Mesothelial cell of epicardium (in vitro differentiated cells): ENCODE measurements at regions not wholly inside any gene's neighbourhood (a gene's known extent, or its start where the extent isn't known, plus 50 kb on each side); places are given as distances from the start of the nearest gene placed in this dataset.
"Not testable (repeated sequence)": the region's sequence is repeated elsewhere in the genome, so short reads cannot be mapped to it uniquely, and the experiment has no call there.

ENCODE experiments used
- DNase-seq, 2 experiments: peaks; one replicate each; pipeline ENCODE4 v3.0.0; 2021; ENCODE audit warnings: low spot score in 2 of 2; ENCODE audit not compliant: unreplicated experiment in 2 of 2
- H3K27ac Mint-ChIP-seq: 2 replicates; pipeline ENCODE4 v1.8.0; 2021; ENCODE audit warnings: mixed read lengths
- H3K27me3 Mint-ChIP-seq: 2 replicates; pipeline ENCODE4 v1.8.0; 2021; ENCODE audit warnings: low read depth, mixed read lengths
- H3K36me3 Mint-ChIP-seq: 2 replicates; pipeline ENCODE4 v1.8.0; 2021; ENCODE audit warnings: mixed read lengths
- H3K4me1 Mint-ChIP-seq: 2 replicates; pipeline ENCODE4 v1.8.0; 2021; ENCODE audit warnings: mixed read lengths
- H3K4me3 Mint-ChIP-seq: 2 replicates; pipeline ENCODE4 v1.8.0; 2021; ENCODE audit warnings: mild to moderate bottlenecking, moderate library complexity, mixed read lengths
- H3K9me3 Mint-ChIP-seq: 2 replicates; pipeline ENCODE4 v1.8.0; 2021; ENCODE audit warnings: mixed read lengths
- CTCF ChIP-seq: fragments of 200-600 bp; sonication (generic); IDR thresholded peaks from one replicate; pipeline ENCODE4 v1.5.0; 2021; ENCODE audit warnings: antibody characterized with exemption; ENCODE audit not compliant: unreplicated experiment

GRCh38 chr3:144502402-144502801 is 530.8 kb downstream of the DIPK2A start:
- TF ChIP-seq CTCF = no peak
- H3K9me3 Mint-ChIP-seq = peaks cover 3% of the 10 kb centered on the region
- no peak for DNase-seq
- no peak overlapping the region for H3K4me3 Mint-ChIP-seq
- peaks cover 24% of the 10 kb centered on the region for H3K4me1 Mint-ChIP-seq
- no peaks in the 10 kb centered on the region for H3K36me3 Mint-ChIP-seq
- no peaks in the 10 kb centered on the region for H3K27me3 Mint-ChIP-seq
- no peak overlapping the region for H3K27ac Mint-ChIP-seq

GRCh38 chr3:144506375-144506774 is 534.8 kb downstream of the DIPK2A start:
- H3K36me3 Mint-ChIP-seq, H3K4me3 Mint-ChIP-seq, H3K27ac Mint-ChIP-seq, H3K27me3 Mint-ChIP-seq, H3K9me3 Mint-ChIP-seq, DNase-seq, H3K4me1 Mint-ChIP-seq: not testable (repeated sequence)

- DNase-seq = no peak
- TF ChIP-seq CTCF = no peak
- Mint-ChIP-seq H3K36me3 (no peaks in the 10 kb centered on the region), H3K27me3 (no peaks in the 10 kb centered on the region), H3K4me3 (no peak overlapping the region), H3K27ac (no peak overlapping the region), H3K9me3 (no peaks in the 10 kb centered on the region), H3K4me1 (no peaks in the 10 kb centered on the region)
Observed at GRCh38 chr3:144511346-144511745, 539.7 kb downstream of the DIPK2A start.

- H3K4me1 Mint-ChIP-seq = peaks cover 8% of the 10 kb centered on the region
- H3K36me3 Mint-ChIP-seq = no peaks in the 10 kb centered on the region
- no peaks in the 10 kb centered on the region for H3K9me3 Mint-ChIP-seq
- H3K4me3 Mint-ChIP-seq = no peak overlapping the region
- no peak overlapping the region for H3K27ac Mint-ChIP-seq
- H3K27me3 Mint-ChIP-seq = no peaks in the 10 kb centered on the region
- no peak for DNase-seq
- TF ChIP-seq CTCF = no peak
Observed at GRCh38 chr3:144516026-144516425, 544.4 kb downstream of the DIPK2A start.

- Mint-ChIP-seq H3K36me3 (no peaks in the 10 kb centered on the region), H3K4me1 (peaks cover 8% of the 10 kb centered on the region), H3K4me3 (no peak overlapping the region), H3K9me3 (no peaks in the 10 kb centered on the region), H3K27ac (no peak overlapping the region), H3K27me3 (no peaks in the 10 kb centered on the region)
- no peak for TF ChIP-seq CTCF
- DNase-seq = no peak
Observed at GRCh38 chr3:144516589-144516988, 545.0 kb downstream of the DIPK2A start.

GRCh38 chr3:144521131-144521530 is 549.5 kb downstream of the DIPK2A start:
- Mint-ChIP-seq H3K4me1 (peaks cover 8% of the 10 kb centered on the region), H3K9me3 (no peaks in the 10 kb centered on the region), H3K4me3 (no peak overlapping the region), H3K27me3 (no peaks in the 10 kb centered on the region), H3K36me3 (no peaks in the 10 kb centered on the region), H3K27ac (no peak overlapping the region)
- no peak for TF ChIP-seq CTCF
- no peak for DNase-seq
